22Rv1 (cell line): ENCODE measurements at regions not wholly inside any gene's neighbourhood (a gene's known extent, or its start where the extent isn't known, plus 50 kb on each side); places are given as distances from the start of the nearest gene placed in this dataset.

ENCODE experiments used
- CTCF ChIP-seq: fragments of 450-650 bp; IDR thresholded peaks from 2 replicates; pipeline ENCODE4 v1.5.1; 2017; ENCODE audit warnings: mild to moderate bottlenecking
- ZFX ChIP-seq: fragments of 450-650 bp; IDR thresholded peaks from 2 replicates; pipeline ENCODE4 v1.6.1; 2017; ENCODE audit warnings: antibody characterized with exemption, borderline replicate concordance

- TF ChIP-seq CTCF: no peak
- TF ChIP-seq ZFX: no peak
Measured at GRCh38 chr5:163259495-163259894, 177.9 kb upstream of the CCNG1 start.
